ENCODE measurements at regions not wholly inside any gene's neighbourhood (a gene's known extent, or its start where the extent isn't known, plus 50 kb on each side); places are given as distances from the start of the nearest gene placed in this dataset.

GRCh38 chr2:228373191-228373590, 191.7 kb upstream of the SPHKAP start:
- DNase-seq (ENCODE audit: low read depth, low spot score) = no peak
- Mint-ChIP-seq H3K27me3 (ENCODE audit: low read depth) (no peaks in the 10 kb centered on the region), H3K4me3 (no peak overlapping the region), H3K27ac (ENCODE audit: unreplicated experiment) (no peak overlapping the region), H3K4me1 (no peaks in the 10 kb centered on the region), H3K36me3 (ENCODE audit: low read depth) (no peaks in the 10 kb centered on the region), H3K9me3 (no peaks in the 10 kb centered on the region)
- TF ChIP-seq, protein P1, sequence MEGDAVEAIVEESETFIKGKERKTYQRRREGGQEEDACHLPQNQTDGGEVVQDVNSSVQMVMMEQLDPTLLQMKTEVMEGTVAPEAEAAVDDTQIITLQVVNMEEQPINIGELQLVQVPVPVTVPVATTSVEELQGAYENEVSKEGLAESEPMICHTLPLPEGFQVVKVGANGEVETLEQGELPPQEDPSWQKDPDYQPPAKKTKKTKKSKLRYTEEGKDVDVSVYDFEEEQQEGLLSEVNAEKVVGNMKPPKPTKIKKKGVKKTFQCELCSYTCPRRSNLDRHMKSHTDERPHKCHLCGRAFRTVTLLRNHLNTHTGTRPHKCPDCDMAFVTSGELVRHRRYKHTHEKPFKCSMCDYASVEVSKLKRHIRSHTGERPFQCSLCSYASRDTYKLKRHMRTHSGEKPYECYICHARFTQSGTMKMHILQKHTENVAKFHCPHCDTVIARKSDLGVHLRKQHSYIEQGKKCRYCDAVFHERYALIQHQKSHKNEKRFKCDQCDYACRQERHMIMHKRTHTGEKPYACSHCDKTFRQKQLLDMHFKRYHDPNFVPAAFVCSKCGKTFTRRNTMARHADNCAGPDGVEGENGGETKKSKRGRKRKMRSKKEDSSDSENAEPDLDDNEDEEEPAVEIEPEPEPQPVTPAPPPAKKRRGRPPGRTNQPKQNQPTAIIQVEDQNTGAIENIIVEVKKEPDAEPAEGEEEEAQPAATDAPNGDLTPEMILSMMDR (conservative IDR thresholded peaks at IDR 0.05) = no peak

DNA sequence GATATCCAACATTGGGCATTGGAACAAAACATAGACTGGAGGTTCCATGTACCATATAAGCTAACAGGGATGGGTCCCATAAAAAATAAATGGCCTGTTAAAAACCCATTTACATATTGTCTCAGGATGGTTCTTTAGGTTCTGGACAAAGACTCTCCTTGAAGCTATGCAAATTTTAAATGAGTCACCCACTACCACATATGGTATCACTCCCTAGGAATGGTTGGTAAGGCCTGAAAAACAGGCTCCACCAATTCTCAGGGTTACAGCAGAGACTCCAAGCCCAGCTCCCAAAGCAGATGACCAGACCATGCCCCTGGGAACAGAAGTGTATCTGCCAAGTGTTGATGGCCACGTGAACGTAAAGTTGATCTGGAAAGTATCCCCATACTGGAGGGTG, 190.7 kb upstream of the SPHKAP start:
- Mint-ChIP-seq H3K27ac (ENCODE audit: unreplicated experiment) (no peak overlapping the region), H3K36me3 (ENCODE audit: low read depth) (no peaks in the 10 kb centered on the region), H3K4me3 (no peak overlapping the region), H3K27me3 (ENCODE audit: low read depth) (no peaks in the 10 kb centered on the region), H3K4me1 (no peaks in the 10 kb centered on the region), H3K9me3 (no peaks in the 10 kb centered on the region)
- DNase-seq (ENCODE audit: low read depth, low spot score) = no peak
- TF ChIP-seq, protein P1 (conservative IDR thresholded peaks at IDR 0.05) = no peak

DNA sequence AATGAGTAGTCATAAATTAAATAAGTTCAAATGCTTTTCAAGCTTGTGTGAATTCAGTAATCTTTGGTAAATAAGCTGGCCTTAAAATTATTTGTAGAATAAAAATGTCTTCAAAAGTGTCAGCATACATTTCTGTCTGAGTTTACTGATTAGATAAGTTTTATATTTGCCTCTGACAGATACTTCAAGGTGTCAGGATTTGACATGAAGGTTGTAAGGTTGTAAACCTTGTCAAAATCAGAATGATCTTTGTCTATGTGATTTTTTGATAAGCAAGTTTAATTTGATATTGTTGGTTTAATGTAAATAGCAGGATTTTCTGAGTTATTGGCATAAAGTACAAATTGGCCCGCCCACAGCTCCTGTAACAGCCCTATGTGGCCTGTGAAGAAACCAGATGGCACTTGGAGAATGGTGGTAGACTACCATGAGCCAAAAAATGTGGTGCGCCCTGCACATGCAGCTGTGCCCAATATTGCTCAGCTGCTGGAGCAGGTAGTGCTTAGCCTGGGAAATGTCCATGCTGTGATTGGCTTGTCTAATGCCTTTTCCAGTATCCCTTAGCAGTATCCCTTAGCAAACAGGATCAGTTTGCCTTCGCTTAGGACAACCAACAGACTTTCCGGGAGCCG, 188.0 kb upstream of the SPHKAP start:
- H3K27me3 Mint-ChIP-seq (ENCODE audit: low read depth) = no peaks in the 10 kb centered on the region
- no peak overlapping the region for H3K4me3 Mint-ChIP-seq
- no peak for DNase-seq (ENCODE audit: low read depth, low spot score)
- H3K36me3 Mint-ChIP-seq (ENCODE audit: low read depth) = no peaks in the 10 kb centered on the region
- H3K9me3 Mint-ChIP-seq = no peaks in the 10 kb centered on the region
- H3K4me1 Mint-ChIP-seq = no peaks in the 10 kb centered on the region
- no peak overlapping the region for H3K27ac Mint-ChIP-seq (ENCODE audit: unreplicated experiment)
- TF ChIP-seq, protein P1 (conservative IDR thresholded peaks at IDR 0.05) = no peak

- Mint-ChIP-seq H3K4me3 (no peak overlapping the region), H3K36me3 (ENCODE audit: low read depth) (no peaks in the 10 kb centered on the region), H3K4me1 (no peaks in the 10 kb centered on the region), H3K27ac (ENCODE audit: unreplicated experiment) (no peak overlapping the region), H3K9me3 (no peaks in the 10 kb centered on the region), H3K27me3 (ENCODE audit: low read depth) (no peaks in the 10 kb centered on the region)
- TF ChIP-seq, protein P1 (conservative IDR thresholded peaks at IDR 0.05) = no peak
- DNase-seq (ENCODE audit: low read depth, low spot score) = no peak
Observed at GRCh38 chr2:228367356-228367755, 185.9 kb upstream of the SPHKAP start.

DNA sequence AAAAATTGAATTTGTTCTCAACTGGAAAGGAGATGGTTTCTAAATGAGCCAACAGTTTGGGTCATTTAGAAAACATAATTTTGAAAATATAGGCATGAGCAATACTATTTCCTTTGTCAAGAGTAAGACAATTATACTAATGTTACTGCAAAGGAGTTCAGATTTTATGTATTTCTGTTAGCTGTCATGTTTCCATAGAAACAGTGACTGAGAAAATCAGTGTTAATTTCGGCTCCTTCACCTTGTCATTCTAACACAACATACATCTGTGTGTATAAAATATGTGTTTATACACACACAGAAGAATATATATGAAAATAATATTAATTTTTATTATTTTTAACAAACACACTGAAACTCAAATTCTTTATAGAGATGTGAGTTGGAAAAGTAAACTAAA, 178.0 kb upstream of the SPHKAP start:
- Mint-ChIP-seq H3K27me3 (ENCODE audit: low read depth) (no peaks in the 10 kb centered on the region), H3K27ac (ENCODE audit: unreplicated experiment) (no peak overlapping the region)

More for the DNA sequence above, 178.0 kb upstream of the SPHKAP start:
- TF ChIP-seq, protein P1 (conservative IDR thresholded peaks at IDR 0.05) = no peak
- H3K4me3 Mint-ChIP-seq = no peak overlapping the region
- no peaks in the 10 kb centered on the region for H3K36me3 Mint-ChIP-seq (ENCODE audit: low read depth)
- no peaks in the 10 kb centered on the region for H3K9me3 Mint-ChIP-seq
- H3K4me1 Mint-ChIP-seq = no peaks in the 10 kb centered on the region
- DNase-seq (ENCODE audit: low read depth, low spot score) = no peak

Measured in neural crest cell (in vitro differentiated cells).